Gastrocnemius medialis (tissue), 4 donors: ENCODE measurements at regions not wholly inside any gene's neighbourhood (a gene's known extent, or its start where the extent isn't known, plus 50 kb on each side); places are given as distances from the start of the nearest gene placed in this dataset.

ENCODE experiments used
- ATAC-seq, 2 donors: fragments of 150-250 bp; one replicate each; pipeline ENCODE4 v1.9.1; 2016
- DNase-seq, 2 donors: peaks; one replicate each; pipeline ENCODE4 v3.0.0-alpha.2; 2019
- H3K27ac ChIP-seq, 4 donors: fragments of 200-600 bp; sonication (generic); 1 replicate in 1 of 4; 2 replicates in 3 of 4; pipeline ENCODE4 v1.5.1; 2016 to 2018; ENCODE audit warnings: mild to moderate bottlenecking in 2 of 4, moderate library complexity in 1 of 4
- H3K27me3 ChIP-seq, 3 donors: fragments of 200-600 bp; sonication (generic) in 2 of 3; 1 replicate in 1 of 3; 2 replicates in 2 of 3; pipeline versions ENCODE4 v1.5.1 to v1.6.0; 2016 to 2019; ENCODE audit warnings: mild to moderate bottlenecking in 1 of 3, moderate library complexity in 1 of 3
- H3K36me3 ChIP-seq, 2 donors: fragments of 200-600 bp; sonication (generic) in 1 of 2; one replicate each; pipeline ENCODE4 v1.5.1; 2017 to 2018
- H3K4me1 ChIP-seq, 2 donors: fragments of 200-600 bp; sonication (generic) in 1 of 2; one replicate each; pipeline ENCODE4 v1.5.1; 2016 to 2017; ENCODE audit warnings: mild to moderate bottlenecking in 2 of 2
- H3K4me3 ChIP-seq, 4 donors: fragments of 200-600 bp; sonication (generic) in 3 of 4; 1 replicate in 1 of 4; 2 replicates in 3 of 4; pipeline ENCODE4 v1.5.1; 2016 to 2019; ENCODE audit warnings: mild to moderate bottlenecking in 2 of 4
- H3K9me3 ChIP-seq, 3 donors: fragments of 200-600 bp; sonication (generic) in 2 of 3; 1 replicate in 1 of 3; 2 replicates in 2 of 3; pipeline ENCODE4 v1.5.1; 2016 to 2019
- CTCF ChIP-seq, 5 experiments: fragments of 450-650 bp in 3 of 5; fragments of 200-600 bp in 2 of 5; sonication (generic) in 2 of 5; IDR thresholded peaks in 4 of 5; conservative IDR thresholded peaks in 1 of 5; 1 replicate in 4 of 5; 2 replicates in 1 of 5; pipeline ENCODE4 v1.5.1; 2016 to 2019; ENCODE audit warnings: antibody characterized with exemption in 5 of 5, mild to moderate bottlenecking in 3 of 5, moderate library complexity in 3 of 5
- POLR2A ChIP-seq, 2 donors: fragments of 450-650 bp; IDR thresholded peaks; one replicate each; pipeline ENCODE4 v1.6.1; 2017; ENCODE audit warnings: antibody characterized with exemption in 2 of 2, mild to moderate bottlenecking in 2 of 2, moderate library complexity in 2 of 2
- in situ Hi-C, 4 donors: fragments of 200-750 bp; cut with MboI; loops; one replicate each; pipeline versions ENCODE4 v1.15.0 to v1.8.0; 2017; ENCODE audit warnings: low sequenced_read_pairs in 4 of 4
- intact Hi-C: fragments of 100-400 bp; cut with DNase I; formaldehyde crosslinking; loops from one replicate; pipeline ENCODE4 v1.15.1; 2023; ENCODE audit warnings: low total_unique reads

- H3K27me3 ChIP-seq = no peaks in the 10 kb centered on the region
- DNase-seq (no peak), ATAC-seq (no peak)
- intact Hi-C loops = no loop called here
- in situ Hi-C loops = no loop called here
- no peak for TF ChIP-seq CTCF (IDR thresholded peaks at IDR 0.05 in 4 of 5, conservative IDR thresholded peaks at IDR 0.05 in 1 of 5)
- TF ChIP-seq POLR2A (IDR thresholded peaks at IDR 0.05) = no peak
- H3K4me1 ChIP-seq = no peaks in the 10 kb centered on the region
- H3K9me3 ChIP-seq = no peaks in the 10 kb centered on the region
- no peak overlapping the region for H3K4me3 ChIP-seq
- no peaks in the 10 kb centered on the region for H3K36me3 ChIP-seq
- H3K27ac ChIP-seq = no peak overlapping the region
Measured at GRCh38 chr12:97411341-97411740, 51.3 kb upstream of the RMST start.
